Sciatic nerve (tissue), 2 donors: ENCODE measurements at regions not wholly inside any gene's neighbourhood (a gene's known extent, or its start where the extent isn't known, plus 50 kb on each side); places are given as distances from the start of the nearest gene placed in this dataset.
"Not testable (repeated sequence)": the region's sequence is repeated elsewhere in the genome, so short reads cannot be mapped to it uniquely, and the experiment has no call there.

Source experiments
- ATAC-seq: fragments of 200-7000 bp; cut with Tn5 transposase; one replicate; pipeline ENCODE4 v1.9.1; 2020; ENCODE audit warnings: mild to moderate bottlenecking, moderate library complexity
- DNase-seq: peaks from one replicate; pipeline ENCODE4 v3.0.0-alpha.2; 2020; ENCODE audit warnings: low spot score
- intact Hi-C: fragments of 100-400 bp; cut with DNase I; formaldehyde crosslinking; loops from one replicate; pipeline ENCODE4 v1.14.2; 2022
- donor health status: DM: no; HTN: no; CAD: no.
- donor health status: DM: no; HTN: no; CAD: no.

DNA sequence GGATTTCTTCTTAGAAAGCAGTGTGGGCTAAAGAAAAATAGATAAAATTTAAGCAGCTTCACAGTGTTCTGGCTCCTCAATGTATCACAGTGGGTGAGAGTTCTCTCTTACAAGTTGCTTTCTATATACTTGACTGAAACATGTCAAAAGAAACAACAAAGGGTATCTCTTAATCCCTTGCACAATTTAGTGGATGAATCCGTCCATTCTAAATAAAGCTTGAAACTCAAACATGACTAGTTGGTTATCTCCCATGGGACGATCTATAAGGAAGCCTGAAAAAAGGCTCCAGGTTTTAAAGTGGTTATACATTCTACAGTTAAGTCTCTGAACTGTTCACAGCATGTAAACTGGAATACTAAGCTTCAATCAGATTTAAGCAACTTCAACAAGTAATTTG lies 993.1 kb upstream of the CNTN5 start:
- intact Hi-C loops, result no loop called here

DNA sequence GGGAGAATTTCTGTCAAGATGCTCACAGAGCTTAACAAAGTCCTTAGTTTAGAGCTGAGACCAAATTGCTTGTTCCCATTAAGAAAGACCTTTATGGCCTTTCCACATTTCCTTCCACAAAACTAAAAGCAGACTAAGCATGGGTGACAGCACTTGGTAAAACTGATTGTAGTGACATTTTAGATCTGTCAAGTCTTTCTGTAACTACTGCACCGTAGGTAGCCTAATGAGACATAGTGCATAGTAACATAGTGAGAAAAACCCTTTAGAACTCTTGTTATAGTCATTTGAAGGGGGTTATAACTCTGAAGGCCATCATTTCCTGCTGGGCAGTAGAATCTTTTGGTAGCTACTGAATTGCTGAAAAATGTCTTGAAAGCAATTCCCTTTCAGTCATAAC lies 990.9 kb upstream of the CNTN5 start:
- DNase-seq (no peak), ATAC-seq (no peak)
- intact Hi-C loops, result no loop called here

More for the DNA sequence above, 993.1 kb upstream of the CNTN5 start:
- ATAC-seq, result no peak
- DNase-seq, result no peak

DNA sequence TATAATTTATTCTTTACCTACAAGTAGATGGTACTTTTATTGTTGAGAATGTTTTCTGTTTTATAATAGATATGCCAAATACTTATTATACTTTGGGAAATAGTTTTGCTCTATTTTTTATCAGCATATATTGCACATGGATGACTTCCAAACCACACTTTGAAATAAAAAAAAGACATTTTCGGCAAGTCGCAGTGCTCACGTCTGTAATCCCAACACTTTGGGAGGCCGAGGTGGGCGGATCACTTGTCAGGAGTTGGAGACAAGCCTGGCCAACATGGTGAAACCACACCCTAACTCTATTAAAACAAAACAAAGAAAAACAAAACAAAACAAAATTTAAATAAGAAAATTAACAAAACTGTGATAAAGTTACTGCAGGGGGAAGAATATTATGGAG lies 983.9 kb upstream of the CNTN5 start:
- DNase-seq (no peak), ATAC-seq (no peak)
- intact Hi-C loops, result no loop called here

DNA sequence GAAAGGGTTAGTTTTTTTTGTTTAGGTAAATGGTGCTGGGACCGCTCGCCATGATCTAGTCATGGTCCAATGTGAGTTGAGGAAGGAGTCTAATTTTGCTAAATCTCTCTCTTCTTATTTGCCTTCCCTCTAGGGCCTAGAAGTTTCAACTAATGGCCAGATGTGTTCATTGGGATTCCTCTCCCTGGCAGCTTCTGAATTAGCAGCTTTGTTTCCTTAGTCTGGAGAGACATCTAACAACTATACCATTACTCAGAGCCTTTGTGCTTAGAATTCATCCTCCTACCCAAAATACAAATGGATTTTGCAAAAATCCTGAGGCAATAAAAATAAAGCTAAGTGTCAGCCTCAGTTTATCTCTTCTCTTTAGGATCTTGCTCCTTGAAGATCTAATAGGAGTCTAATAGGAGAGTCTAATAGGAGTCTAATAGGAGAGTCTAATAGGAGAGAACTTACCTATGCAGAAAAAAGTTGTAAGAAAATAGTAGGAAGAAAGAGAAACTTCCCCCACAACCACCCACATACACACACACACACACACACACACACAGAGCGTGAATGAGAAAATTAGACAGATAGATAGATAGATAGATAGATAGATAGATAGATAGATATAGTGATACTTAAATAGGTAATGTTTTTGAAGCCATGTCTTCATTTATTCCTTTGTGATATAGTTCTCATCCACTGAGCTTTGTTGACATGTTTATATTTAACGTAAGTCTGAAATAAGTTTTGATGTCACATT lies 980.5 kb upstream of the CNTN5 start:
- intact Hi-C loops, result no loop called here
- no peak for ATAC-seq
- DNase-seq, result no peak

DNA sequence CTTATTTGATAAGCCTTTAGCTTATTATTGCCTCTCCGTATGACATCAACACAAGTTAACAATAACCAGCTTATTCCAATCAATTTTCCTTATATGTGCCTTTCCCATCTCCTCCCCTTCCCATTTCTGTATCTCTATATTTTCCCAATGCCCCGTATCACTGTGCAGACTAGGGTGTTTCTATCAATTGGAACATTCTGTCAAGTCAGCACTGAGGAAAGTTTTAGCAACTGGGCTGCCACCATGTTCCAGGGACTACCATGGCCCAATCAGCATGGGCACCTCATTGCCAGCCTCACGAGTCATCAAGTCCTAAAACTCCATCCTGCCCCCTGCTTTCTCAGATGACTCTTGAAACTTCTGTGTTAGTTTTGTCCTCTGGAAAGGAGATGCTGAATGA lies 973.1 kb upstream of the CNTN5 start:
- intact Hi-C loops, result no loop called here

DNA sequence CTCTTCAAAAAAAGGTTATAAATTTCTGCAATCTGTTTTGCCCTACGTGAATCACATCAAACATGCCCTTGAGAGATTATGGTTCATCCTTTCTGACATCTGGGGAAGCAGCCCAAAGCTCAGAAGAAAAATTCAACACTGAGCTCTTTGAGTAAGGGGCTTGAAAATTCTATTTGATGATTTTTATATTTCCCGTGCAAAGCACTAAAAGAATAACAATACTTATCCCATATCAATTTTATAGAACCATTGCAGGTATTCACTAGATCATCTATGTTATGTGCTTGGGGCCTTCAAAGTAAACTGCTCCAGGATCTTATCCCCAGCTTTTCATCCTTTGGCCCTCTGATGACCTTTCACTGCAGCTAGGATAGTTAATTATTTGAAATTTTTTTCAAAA lies 966.9 kb upstream of the CNTN5 start:
- ATAC-seq, result no peak
- intact Hi-C loops, result no loop called here
- DNase-seq, result no peak

More for the DNA sequence above, 973.1 kb upstream of the CNTN5 start:
- DNase-seq, result no peak
- ATAC-seq, result no peak

DNA sequence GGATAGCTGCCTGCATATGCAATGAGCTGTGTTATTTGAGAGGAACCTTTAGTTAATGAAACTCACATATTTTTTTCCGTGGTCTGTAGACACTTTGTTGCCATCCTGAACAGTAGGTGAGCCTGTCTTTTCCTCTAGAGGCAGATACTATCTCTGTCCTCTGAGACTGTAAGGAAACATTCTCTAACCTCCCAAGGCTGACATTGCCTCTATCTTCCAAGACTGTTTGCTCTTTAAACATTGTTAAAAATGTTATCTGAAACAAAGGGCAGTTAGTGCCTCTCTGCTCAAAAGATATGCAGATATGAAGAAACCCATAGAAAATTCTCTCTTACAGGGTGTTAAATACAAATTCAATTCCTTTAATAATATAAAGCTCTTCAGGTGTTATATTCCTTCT lies 963.8 kb upstream of the CNTN5 start:
- intact Hi-C loops, result no loop called here
- ATAC-seq, result no peak

DNA sequence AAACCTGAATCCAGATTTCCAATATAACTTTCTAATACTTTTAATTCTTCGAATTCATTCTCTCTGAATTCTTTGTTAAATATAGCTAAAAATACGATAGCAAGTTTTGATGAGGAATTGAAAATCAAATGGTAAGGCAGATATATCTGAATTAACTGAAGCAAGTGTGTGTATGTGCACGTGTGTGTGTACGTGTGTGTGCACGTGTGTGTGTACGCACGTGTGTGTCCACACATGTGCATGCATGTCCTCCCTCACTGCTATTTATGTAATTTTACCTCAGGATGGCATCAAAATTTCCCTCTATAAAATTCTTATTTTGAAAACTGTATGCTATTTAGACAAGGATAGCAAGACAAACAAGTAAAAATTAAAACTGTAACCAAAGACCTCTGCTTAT lies 961.3 kb upstream of the CNTN5 start:
- no peak for DNase-seq
- intact Hi-C loops, result no loop called here
- no peak for ATAC-seq

More for the DNA sequence above, 963.8 kb upstream of the CNTN5 start:
- DNase-seq, result no peak

DNA sequence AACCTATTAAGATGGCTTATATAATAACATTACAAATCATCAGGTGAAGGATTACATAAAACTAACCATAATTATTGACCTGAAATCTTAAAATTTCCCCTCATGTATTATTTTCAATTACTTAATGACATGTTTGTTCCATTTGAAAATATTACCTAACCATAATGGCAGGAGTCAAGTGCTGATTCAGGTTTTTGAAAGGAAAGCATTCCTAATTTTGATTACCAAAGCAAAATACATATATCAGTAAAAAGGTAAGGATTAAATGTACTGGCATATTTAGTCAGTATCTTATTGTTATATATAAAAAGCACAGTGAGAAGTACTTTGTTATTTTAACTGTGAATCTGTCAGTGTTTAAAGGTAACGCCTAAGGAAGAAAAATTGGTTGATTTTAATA lies 960.0 kb upstream of the CNTN5 start:
- no peak for DNase-seq
- ATAC-seq, result no peak
- intact Hi-C loops, result no loop called here

DNA sequence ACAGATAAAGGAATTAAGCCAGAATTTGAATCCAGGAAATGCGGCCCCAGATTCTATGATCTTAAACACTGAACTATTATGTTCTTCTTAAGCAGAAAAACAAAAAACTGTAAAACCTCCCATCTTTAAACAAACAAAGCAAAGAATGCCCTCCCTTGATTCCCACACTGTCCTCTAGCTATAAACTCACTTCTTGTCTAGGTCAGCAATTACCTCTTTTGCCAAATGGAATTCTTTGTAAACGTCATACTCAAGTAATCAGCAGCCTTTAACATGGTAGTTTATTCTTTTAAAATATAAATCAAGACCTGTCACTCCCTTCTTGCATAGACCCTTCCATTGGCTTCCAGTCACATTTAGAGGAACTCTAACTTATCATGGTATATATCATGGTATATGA lies 958.9 kb upstream of the CNTN5 start:
- intact Hi-C loops, result no loop called here
- no peak for ATAC-seq
- DNase-seq, result no peak

DNA sequence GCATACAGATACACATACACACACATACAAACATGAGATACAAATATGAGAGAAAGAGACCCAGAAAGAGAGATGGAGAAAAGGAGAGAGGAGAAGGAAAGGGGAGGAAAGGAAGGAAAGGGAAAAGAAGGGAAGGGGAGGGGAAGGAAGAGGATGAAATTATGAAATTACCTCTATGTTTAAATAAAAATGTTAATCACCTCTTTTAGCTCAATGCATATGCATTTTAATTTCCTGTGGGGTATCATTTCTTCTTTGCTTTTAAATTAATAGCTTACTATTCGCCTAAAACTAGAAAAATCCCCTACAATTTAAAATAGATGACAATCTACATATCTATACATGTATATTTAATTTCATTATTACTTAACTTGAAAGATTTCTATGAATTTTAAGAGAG lies 958.0 kb upstream of the CNTN5 start:
- intact Hi-C loops, result no loop called here
- DNase-seq (no peak), ATAC-seq (no peak)

DNA sequence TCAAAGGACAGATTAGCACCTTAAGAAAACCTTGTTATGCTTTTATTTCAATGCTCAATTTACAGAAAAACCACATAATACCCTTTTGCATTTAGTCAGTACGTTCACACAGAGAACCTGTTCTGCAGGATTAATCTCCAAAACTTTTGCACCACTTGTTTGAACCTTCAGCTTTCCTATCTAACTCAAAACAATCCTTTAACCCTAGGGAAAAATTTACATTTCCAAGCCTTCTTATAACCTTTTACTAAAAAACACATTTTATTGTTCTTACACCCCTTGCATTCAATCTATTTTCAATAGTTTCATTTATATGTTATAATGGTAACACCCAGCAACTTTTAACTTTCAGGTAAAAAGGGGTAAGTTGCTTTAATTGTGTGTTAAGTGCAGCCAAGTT lies 952.5 kb upstream of the CNTN5 start:
- no peak for ATAC-seq
- intact Hi-C loops, result no loop called here

DNA sequence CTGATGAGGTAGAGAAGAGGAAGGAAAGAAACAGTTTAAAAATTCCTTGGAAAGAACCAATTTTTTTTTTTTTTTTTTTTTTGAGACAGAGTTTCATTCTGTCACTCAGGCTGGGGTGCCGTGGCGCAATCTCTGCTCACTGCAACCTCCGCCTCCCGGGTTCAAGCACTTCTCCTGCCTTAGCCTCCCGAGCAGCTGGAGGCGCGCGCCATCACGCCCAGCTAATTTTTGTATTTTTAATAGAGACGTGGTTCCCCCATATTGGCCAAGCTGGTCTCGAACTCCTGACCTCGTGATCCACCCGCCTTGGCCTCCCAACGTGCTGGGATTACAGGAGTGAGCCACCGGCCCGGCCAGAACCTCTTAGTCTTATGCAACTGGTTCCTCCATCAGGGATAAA lies 951.6 kb upstream of the CNTN5 start:
- DNase-seq, intact Hi-C loops, ATAC-seq: not testable (repeated sequence)

More for the DNA sequence above, 952.5 kb upstream of the CNTN5 start:
- no peak for DNase-seq

DNA sequence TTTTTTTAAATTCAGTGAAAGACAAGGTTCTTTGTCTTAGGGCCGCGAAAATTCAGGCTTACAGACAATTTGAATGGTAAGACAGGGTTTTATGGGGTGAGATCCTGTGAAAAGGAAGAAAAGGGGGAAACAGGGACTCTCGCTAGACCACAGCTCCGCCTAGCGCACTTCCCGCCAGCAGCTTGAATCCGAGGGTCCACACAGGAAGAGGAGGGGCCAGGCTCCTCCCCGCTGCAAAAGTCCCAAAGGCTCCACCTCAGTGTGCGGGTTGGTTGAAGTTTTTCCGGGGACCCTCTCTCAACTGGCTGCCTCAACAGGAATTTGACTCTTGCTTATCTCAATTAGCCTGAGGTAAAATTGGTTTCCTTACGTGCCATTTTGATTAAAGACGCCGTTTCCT lies 950.9 kb upstream of the CNTN5 start:
- intact Hi-C loops, result no loop called here
- DNase-seq, result no peak
- no peak for ATAC-seq

DNA sequence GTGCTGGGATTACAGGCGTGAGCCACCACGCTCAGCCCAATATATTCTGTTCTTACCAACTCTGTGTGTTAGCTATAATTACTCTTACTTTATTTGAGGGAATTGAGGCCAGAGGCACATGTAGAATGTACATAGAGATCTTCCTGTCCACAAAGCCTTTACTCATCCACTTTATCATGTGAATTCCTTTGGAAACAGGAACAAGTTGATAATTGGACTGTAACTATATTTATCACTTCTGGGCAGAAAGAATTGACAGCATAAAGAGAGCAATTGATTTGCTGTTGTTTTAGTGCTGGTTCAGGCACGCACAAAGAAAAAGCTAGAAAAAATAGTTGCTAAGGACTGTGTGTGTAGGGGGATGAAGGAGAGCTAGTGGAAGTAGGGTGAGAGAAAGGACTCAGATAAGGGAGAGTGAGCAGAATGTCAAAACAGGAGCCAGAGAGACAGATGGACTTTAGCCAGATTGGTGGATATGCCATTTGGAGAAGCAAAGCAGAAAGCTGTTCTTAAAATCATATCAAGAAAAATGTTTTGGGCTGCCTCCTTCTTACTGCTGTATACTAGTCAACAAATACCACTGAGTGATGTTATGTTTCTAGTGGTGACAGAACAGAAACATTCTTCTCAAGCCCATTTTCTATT lies 929.8 kb upstream of the CNTN5 start:
- ATAC-seq, result no peak
- no peak for DNase-seq
- intact Hi-C loops, result no loop called here

DNA sequence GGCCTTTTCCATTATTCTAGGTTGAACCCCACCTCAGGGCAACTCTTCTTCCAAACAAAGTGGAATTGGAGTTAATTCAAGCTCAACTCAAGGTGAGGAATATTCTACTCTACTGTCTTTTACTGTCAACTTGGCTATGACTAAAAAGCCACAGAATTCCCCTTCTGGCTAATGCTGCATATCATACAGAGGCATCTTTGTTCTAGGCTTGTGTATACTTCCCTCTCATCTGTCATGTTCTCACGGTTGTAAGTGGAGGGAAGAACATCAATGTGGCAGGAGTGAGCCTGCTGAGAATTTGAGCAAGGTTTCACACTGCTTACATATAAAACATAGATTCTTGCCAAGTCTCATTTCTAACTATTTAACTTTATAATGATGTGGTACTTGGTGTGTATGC lies 921.4 kb upstream of the CNTN5 start:
- ATAC-seq (no peak), DNase-seq (no peak)
- intact Hi-C loops, result no loop called here

DNA sequence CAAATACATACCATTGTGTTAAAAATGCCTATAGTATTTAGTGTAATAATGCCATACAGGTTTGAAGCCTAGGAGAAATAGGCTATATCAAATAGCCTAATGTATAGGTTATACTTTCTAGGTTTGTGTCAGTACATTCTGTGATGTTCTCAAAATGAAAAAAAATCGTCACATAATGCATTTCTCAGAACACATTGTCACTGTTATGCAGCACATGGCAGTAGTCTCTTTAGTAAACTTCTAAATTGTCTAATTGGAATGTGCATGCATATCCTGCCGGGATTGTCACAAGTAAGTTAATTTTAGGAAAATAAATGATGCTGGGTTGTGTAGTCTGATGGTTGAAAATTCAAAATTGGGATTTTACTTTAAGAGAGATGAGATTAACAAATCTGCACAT lies 920.1 kb upstream of the CNTN5 start:
- ATAC-seq, result no peak
- intact Hi-C loops, result no loop called here

DNA sequence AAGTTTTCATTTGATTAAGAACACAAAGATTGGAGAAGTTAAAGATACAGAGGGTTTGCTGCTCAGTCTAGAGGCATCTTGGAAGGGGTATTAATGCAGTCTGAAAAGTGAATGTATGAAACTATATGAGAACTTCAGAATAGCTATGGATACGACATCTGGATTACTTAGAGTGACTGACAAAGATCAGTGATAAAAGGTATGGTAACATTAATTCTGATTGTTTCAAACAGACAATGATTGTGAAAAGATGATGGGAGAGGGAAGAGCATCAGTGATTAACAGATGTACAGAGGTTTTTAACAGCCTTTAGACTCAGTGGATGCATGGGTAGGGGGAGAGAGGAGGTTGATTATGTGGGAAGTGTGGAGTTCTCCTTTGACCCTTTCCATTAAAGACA lies 919.4 kb upstream of the CNTN5 start:
- no peak for DNase-seq
- intact Hi-C loops, result no loop called here
- ATAC-seq, result no peak

More for the DNA sequence above, 920.1 kb upstream of the CNTN5 start:
- DNase-seq, result no peak

DNA sequence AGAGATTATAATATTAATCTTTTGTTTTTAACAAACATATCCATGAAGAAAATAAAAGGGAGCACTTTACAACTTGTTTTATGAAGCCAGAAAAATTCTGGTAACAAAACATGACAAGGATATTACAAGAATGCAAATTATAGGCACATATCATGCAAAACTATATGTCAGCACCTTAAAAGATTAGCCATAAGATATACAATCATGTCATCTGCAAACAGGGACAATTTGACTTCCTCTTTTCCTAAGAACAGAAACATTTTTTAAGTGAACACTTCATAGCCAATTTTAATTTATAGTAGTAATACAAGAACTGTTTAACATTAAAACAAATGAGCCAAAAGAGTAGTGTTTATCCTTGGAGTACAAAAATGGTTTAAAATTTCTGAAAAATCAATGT lies 916.5 kb upstream of the CNTN5 start:
- intact Hi-C loops, result no loop called here
- no peak for DNase-seq
- ATAC-seq, result no peak

DNA sequence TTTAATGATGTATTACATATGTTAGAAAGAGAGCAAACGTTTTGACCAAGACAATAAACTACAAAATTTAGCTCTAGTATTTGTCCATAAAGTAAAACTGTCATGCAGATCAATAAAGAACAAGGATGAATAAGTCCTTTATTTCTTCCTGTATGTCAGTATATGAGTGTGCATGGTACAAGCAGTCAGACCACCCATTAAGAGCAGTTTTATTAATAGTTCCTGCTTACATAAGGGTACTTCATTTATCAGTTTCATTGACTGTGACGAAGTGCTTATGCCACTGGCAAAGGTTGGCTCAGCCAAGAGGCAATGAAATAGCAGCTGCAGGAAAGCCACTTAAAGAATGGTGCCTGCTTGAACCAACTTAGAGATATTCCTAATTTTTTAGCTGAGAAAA lies 913.0 kb upstream of the CNTN5 start:
- intact Hi-C loops, result no loop called here
- DNase-seq (no peak), ATAC-seq (no peak)

DNA sequence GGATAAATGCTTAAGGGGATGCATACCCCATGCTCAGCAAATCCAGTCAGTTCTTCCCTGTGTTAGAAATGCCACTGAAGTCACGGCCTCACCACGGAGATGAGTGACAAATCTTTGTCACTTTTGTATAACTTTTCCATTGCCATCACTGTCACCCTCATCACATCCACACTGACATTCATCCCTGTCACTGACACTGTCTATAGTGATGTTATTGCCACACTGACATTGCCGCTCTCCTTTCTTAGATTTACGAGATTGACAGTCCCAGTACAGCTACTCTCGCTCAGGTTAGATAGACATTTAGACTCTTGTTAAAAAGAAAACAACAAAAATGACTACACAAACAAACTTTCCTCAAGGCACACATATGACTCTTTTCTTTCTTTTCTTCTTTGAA lies 910.7 kb upstream of the CNTN5 start:
- no peak for ATAC-seq
- intact Hi-C loops, result no loop called here
- no peak for DNase-seq
